ENCODE measurements at regions not wholly inside any gene's neighbourhood (a gene's known extent, or its start where the extent isn't known, plus 50 kb on each side); places are given as distances from the start of the nearest gene placed in this dataset.
"Not testable (repeated sequence)": the region's sequence is repeated elsewhere in the genome, so short reads cannot be mapped to it uniquely, and the experiment has no call there.

GRCh38 chr1:173328961-173329360 lies 121.8 kb upstream of the TNFSF4 start:
- Histone ChIP-seq H3K4ac (ENCODE audit: low read length) (no peak overlapping the region), H2BK12ac (ENCODE audit: low read length) (no peak overlapping the region), H2BK120ac (ENCODE audit: low read depth, low read length) (no peak overlapping the region), H3K23ac (ENCODE audit: low read depth, low read length, poor library complexity) (no peak overlapping the region), H3K4me3 (ENCODE audit: low read length in 2 of 2) (no peak overlapping the region), H2AFZ (ENCODE audit: low read length) (no peak overlapping the region), H3K27me3 (ENCODE audit: control insufficient read depth in 3 of 3, insufficient read depth in 3 of 3, low read depth in 1 of 3, low read length in 3 of 3) (no peaks in the 10 kb centered on the region), H2BK5ac (ENCODE audit: low read length) (no peak overlapping the region), H3K9me3 (replicated peaks in 1 of 2; ENCODE audit: control insufficient read depth in 2 of 2, insufficient read depth in 1 of 2, low read depth in 1 of 2, low read length in 2 of 2) (no peaks in the 10 kb centered on the region), H2BK15ac (ENCODE audit: low read length) (no peak overlapping the region), H3K27ac (replicated peaks; ENCODE audit: low read length) (no peak overlapping the region), H3K79me1 (ENCODE audit: low read depth, low read length) (no peaks in the 10 kb centered on the region), H3K14ac (ENCODE audit: low read length) (no peak overlapping the region), H3K36me3 (replicated peaks in 1 of 2; ENCODE audit: control insufficient read depth in 2 of 2, insufficient read depth in 2 of 2, low read length in 2 of 2) (no peaks in the 10 kb centered on the region), H3K18ac (ENCODE audit: low read length) (no peak overlapping the region), H3K4me2 (ENCODE audit: insufficient read depth, low read length, poor library complexity, severe bottlenecking) (no peak overlapping the region), H4K8ac (ENCODE audit: low read depth, low read length) (no peak overlapping the region), H4K91ac (ENCODE audit: low read depth, low read length, poor library complexity) (no peak overlapping the region), H2AK5ac (ENCODE audit: low read depth, low read length) (no peak overlapping the region), H3K9ac (ENCODE audit: low read depth, low read length, poor library complexity) (no peak overlapping the region), H3K4me1 (ENCODE audit: control insufficient read depth in 2 of 2, insufficient read depth in 1 of 2, low read depth in 1 of 2, low read length in 2 of 2) (no peaks in the 10 kb centered on the region)
- no peak for DNase-seq (ENCODE audit: low spot score)
- no CpG with 5 or more reads among the region's 1 CpG for WGBS, 2 donors (ENCODE audit: extremely low coverage in 2 of 2, insufficient read length in 2 of 2, insufficient replicate concordance in 1 of 2)

GRCh38 chr1:173329726-173330125 lies 122.6 kb upstream of the TNFSF4 start:
- Histone ChIP-seq H3K27ac (replicated peaks; ENCODE audit: low read length) (no peak overlapping the region), H3K9ac (ENCODE audit: low read depth, low read length, poor library complexity) (no peak overlapping the region), H3K4me3 (ENCODE audit: low read length in 2 of 2) (no peak overlapping the region), H3K18ac (ENCODE audit: low read length) (no peak overlapping the region), H3K9me3 (replicated peaks in 1 of 2; ENCODE audit: control insufficient read depth in 2 of 2, insufficient read depth in 1 of 2, low read depth in 1 of 2, low read length in 2 of 2) (no peaks in the 10 kb centered on the region), H4K91ac (ENCODE audit: low read depth, low read length, poor library complexity) (no peak overlapping the region), H2BK120ac (ENCODE audit: low read depth, low read length) (no peak overlapping the region), H3K27me3 (ENCODE audit: control insufficient read depth in 3 of 3, insufficient read depth in 3 of 3, low read depth in 1 of 3, low read length in 3 of 3) (no peaks in the 10 kb centered on the region), H2BK12ac (ENCODE audit: low read length) (no peak overlapping the region), H4K8ac (ENCODE audit: low read depth, low read length) (no peak overlapping the region), H3K4me1 (ENCODE audit: control insufficient read depth in 2 of 2, insufficient read depth in 1 of 2, low read depth in 1 of 2, low read length in 2 of 2) (no peaks in the 10 kb centered on the region), H2AFZ (ENCODE audit: low read length) (no peak overlapping the region), H3K14ac (ENCODE audit: low read length) (no peak overlapping the region), H3K36me3 (replicated peaks in 1 of 2; ENCODE audit: control insufficient read depth in 2 of 2, insufficient read depth in 2 of 2, low read length in 2 of 2) (no peaks in the 10 kb centered on the region), H3K4me2 (ENCODE audit: insufficient read depth, low read length, poor library complexity, severe bottlenecking) (no peak overlapping the region), H2BK5ac (ENCODE audit: low read length) (no peak overlapping the region), H3K23ac (ENCODE audit: low read depth, low read length, poor library complexity) (no peak overlapping the region), H2AK5ac (ENCODE audit: low read depth, low read length) (no peak overlapping the region), H3K79me1 (ENCODE audit: low read depth, low read length) (no peaks in the 10 kb centered on the region), H2BK15ac (ENCODE audit: low read length) (no peak overlapping the region), H3K4ac (ENCODE audit: low read length) (no peak overlapping the region)
- DNase-seq (ENCODE audit: low spot score), result no peak
- WGBS, 2 donors (ENCODE audit: extremely low coverage in 2 of 2, insufficient read length in 2 of 2, insufficient replicate concordance in 1 of 2), result no CpG with 5 or more reads among the region's 1 CpG

- Histone ChIP-seq H3K36me3 (replicated peaks in 1 of 2; ENCODE audit: control insufficient read depth in 2 of 2, insufficient read depth in 2 of 2, low read length in 2 of 2) (no peaks in the 10 kb centered on the region), H3K14ac (ENCODE audit: low read length) (no peak overlapping the region), H2AFZ (ENCODE audit: low read length) (no peak overlapping the region), H3K4me3 (ENCODE audit: low read length in 2 of 2) (no peak overlapping the region), H3K79me1 (ENCODE audit: low read depth, low read length) (no peaks in the 10 kb centered on the region), H3K9me3 (replicated peaks in 1 of 2; ENCODE audit: control insufficient read depth in 2 of 2, insufficient read depth in 1 of 2, low read depth in 1 of 2, low read length in 2 of 2) (no peaks in the 10 kb centered on the region), H3K9ac (ENCODE audit: low read depth, low read length, poor library complexity) (no peak overlapping the region), H2BK12ac (ENCODE audit: low read length) (no peak overlapping the region), H3K4me1 (ENCODE audit: control insufficient read depth in 2 of 2, insufficient read depth in 1 of 2, low read depth in 1 of 2, low read length in 2 of 2) (peaks cover 0 to 2% of the 10 kb centered on the region in 2 donors), H3K18ac (ENCODE audit: low read length) (no peak overlapping the region), H3K23ac (ENCODE audit: low read depth, low read length, poor library complexity) (no peak overlapping the region), H4K8ac (ENCODE audit: low read depth, low read length) (no peak overlapping the region), H2AK5ac (ENCODE audit: low read depth, low read length) (no peak overlapping the region), H2BK120ac (ENCODE audit: low read depth, low read length) (no peak overlapping the region), H2BK5ac (ENCODE audit: low read length) (no peak overlapping the region), H3K4me2 (ENCODE audit: insufficient read depth, low read length, poor library complexity, severe bottlenecking) (no peak overlapping the region), H2BK15ac (ENCODE audit: low read length) (no peak overlapping the region), H3K27me3 (ENCODE audit: control insufficient read depth in 3 of 3, insufficient read depth in 3 of 3, low read depth in 1 of 3, low read length in 3 of 3) (no peaks in the 10 kb centered on the region), H3K27ac (replicated peaks; ENCODE audit: low read length) (no peak overlapping the region), H4K91ac (ENCODE audit: low read depth, low read length, poor library complexity) (no peak overlapping the region), H3K4ac (ENCODE audit: low read length) (no peak overlapping the region)
- no peak for DNase-seq (ENCODE audit: low spot score)
- no CpG with 5 or more reads among the region's 3 CpGs for WGBS, 2 donors (ENCODE audit: extremely low coverage in 2 of 2, insufficient read length in 2 of 2, insufficient replicate concordance in 1 of 2)
Observed at GRCh38 chr1:173330149-173330951, 123.2 kb upstream of the TNFSF4 start.

- not testable (repeated sequence) for H3K4me2 ChIP-seq (ENCODE audit: insufficient read depth, low read length, poor library complexity, severe bottlenecking); H2BK15ac ChIP-seq (ENCODE audit: low read length); H2BK12ac ChIP-seq (ENCODE audit: low read length); H3K18ac ChIP-seq (ENCODE audit: low read length); DNase-seq (ENCODE audit: low spot score); H3K9me3 ChIP-seq (replicated peaks in 1 of 2; ENCODE audit: control insufficient read depth in 2 of 2, insufficient read depth in 1 of 2, low read depth in 1 of 2, low read length in 2 of 2); H3K4ac ChIP-seq (ENCODE audit: low read length); H4K8ac ChIP-seq (ENCODE audit: low read depth, low read length); H2BK120ac ChIP-seq (ENCODE audit: low read depth, low read length); H3K23ac ChIP-seq (ENCODE audit: low read depth, low read length, poor library complexity); H3K36me3 ChIP-seq (replicated peaks in 1 of 2; ENCODE audit: control insufficient read depth in 2 of 2, insufficient read depth in 2 of 2, low read length in 2 of 2); H3K79me1 ChIP-seq (ENCODE audit: low read depth, low read length); H3K27me3 ChIP-seq (ENCODE audit: control insufficient read depth in 3 of 3, insufficient read depth in 3 of 3, low read depth in 1 of 3, low read length in 3 of 3); H4K91ac ChIP-seq (ENCODE audit: low read depth, low read length, poor library complexity); H3K14ac ChIP-seq (ENCODE audit: low read length); H2BK5ac ChIP-seq (ENCODE audit: low read length); H3K4me3 ChIP-seq (ENCODE audit: low read length in 2 of 2); H2AK5ac ChIP-seq (ENCODE audit: low read depth, low read length); H2AFZ ChIP-seq (ENCODE audit: low read length); H3K9ac ChIP-seq (ENCODE audit: low read depth, low read length, poor library complexity); H3K4me1 ChIP-seq (ENCODE audit: control insufficient read depth in 2 of 2, insufficient read depth in 1 of 2, low read depth in 1 of 2, low read length in 2 of 2); H3K27ac ChIP-seq (replicated peaks; ENCODE audit: low read length)
- WGBS, 2 donors (ENCODE audit: extremely low coverage in 2 of 2, insufficient read length in 2 of 2, insufficient replicate concordance in 1 of 2), result no CpG with 5 or more reads among the region's 10 CpGs
Observed at GRCh38 chr1:173330952-173331548, 123.9 kb upstream of the TNFSF4 start.

All from neuronal stem cell (in vitro differentiated cells).